H7 (cell line): ENCODE measurements at regions not wholly inside any gene's neighbourhood (a gene's known extent, or its start where the extent isn't known, plus 50 kb on each side); places are given as distances from the start of the nearest gene placed in this dataset.
"Not testable (repeated sequence)": the region's sequence is repeated elsewhere in the genome, so short reads cannot be mapped to it uniquely, and the experiment has no call there.

Experiments used
- DNase-seq: peaks from one replicate; pipeline ENCODE4 v3.0.0; 2012
- H3K27me3 ChIP-seq: 2 replicates; pipeline ENCODE4 v1.6.0; 2011; ENCODE audit warnings: mild to moderate bottlenecking, low read length; ENCODE audit not compliant: control insufficient read depth, insufficient read depth
- H3K36me3 ChIP-seq: replicated peaks from 2 replicates; pipeline ENCODE4 v1.5.1; 2011; ENCODE audit warnings: low read length; ENCODE audit not compliant: control insufficient read depth, insufficient read depth
- H3K4me3 ChIP-seq: 2 replicates; pipeline ENCODE4 v1.5.1; 2011; ENCODE audit warnings: low read depth, mild to moderate bottlenecking, control low read depth, low read length, moderate library complexity; ENCODE audit not compliant: insufficient read depth

- not testable (repeated sequence) for H3K4me3 ChIP-seq, H3K36me3 ChIP-seq, H3K27me3 ChIP-seq
- DNase-seq, result peak; percentile 61
These were observed 163.5 kb upstream of the PLGLB2 start for GRCh38 chr2:87584268-87584906.

- DNase-seq, H3K4me3 ChIP-seq, H3K27me3 ChIP-seq: not testable (repeated sequence)
These were observed 160.0 kb upstream of the PLGLB2 start for GRCh38 chr2:87587934-87588333.

GRCh38 chr2:87592974-87593373, 154.9 kb upstream of the PLGLB2 start:
- DNase-seq, result not testable (repeated sequence)

More at GRCh38 chr2:87587934-87588333, 160.0 kb upstream of the PLGLB2 start:
- not testable (repeated sequence) for H3K36me3 ChIP-seq

GRCh38 chr2:87593784-87594610, 153.9 kb upstream of the PLGLB2 start:
- H3K4me3 ChIP-seq, H3K27me3 ChIP-seq, DNase-seq, H3K36me3 ChIP-seq: not testable (repeated sequence)

More at GRCh38 chr2:87592974-87593373, 154.9 kb upstream of the PLGLB2 start:
- not testable (repeated sequence) for H3K36me3 ChIP-seq, H3K4me3 ChIP-seq, H3K27me3 ChIP-seq

GRCh38 chr2:87594611-87594992, 153.3 kb upstream of the PLGLB2 start:
- H3K4me3 ChIP-seq, H3K27me3 ChIP-seq, H3K36me3 ChIP-seq, DNase-seq: not testable (repeated sequence)

GRCh38 chr2:87595017-87595416, 152.9 kb upstream of the PLGLB2 start:
- not testable (repeated sequence) for H3K27me3 ChIP-seq, H3K36me3 ChIP-seq, DNase-seq, H3K4me3 ChIP-seq

GRCh38 chr2:87600961-87601360, 146.9 kb upstream of the PLGLB2 start:
- DNase-seq, H3K4me3 ChIP-seq, H3K27me3 ChIP-seq, H3K36me3 ChIP-seq: not testable (repeated sequence)

- H3K4me3 ChIP-seq, H3K36me3 ChIP-seq, DNase-seq, H3K27me3 ChIP-seq: not testable (repeated sequence)
These were observed 145.8 kb upstream of the PLGLB2 start for GRCh38 chr2:87602118-87602517.

GRCh38 chr2:87602728-87603127, 145.2 kb upstream of the PLGLB2 start:
- H3K4me3 ChIP-seq, H3K36me3 ChIP-seq, H3K27me3 ChIP-seq, DNase-seq: not testable (repeated sequence)

GRCh38 chr2:87603418-87604278, 144.2 kb upstream of the PLGLB2 start:
- not testable (repeated sequence) for H3K27me3 ChIP-seq, DNase-seq, H3K4me3 ChIP-seq, H3K36me3 ChIP-seq

- H3K36me3 ChIP-seq, H3K4me3 ChIP-seq, DNase-seq, H3K27me3 ChIP-seq: not testable (repeated sequence)
These were observed 143.5 kb upstream of the PLGLB2 start for GRCh38 chr2:87604279-87604818.

GRCh38 chr2:87604980-87605379, 142.9 kb upstream of the PLGLB2 start:
- not testable (repeated sequence) for H3K36me3 ChIP-seq, DNase-seq, H3K27me3 ChIP-seq, H3K4me3 ChIP-seq

GRCh38 chr2:87608377-87609166, 139.3 kb upstream of the PLGLB2 start:
- H3K27me3 ChIP-seq, DNase-seq, H3K36me3 ChIP-seq, H3K4me3 ChIP-seq: not testable (repeated sequence)

GRCh38 chr2:87610974-87611373, 136.9 kb upstream of the PLGLB2 start:
- H3K27me3 ChIP-seq, H3K36me3 ChIP-seq, DNase-seq, H3K4me3 ChIP-seq: not testable (repeated sequence)
